SK-N-SH treated with all-trans-retinoic acid at 6 μM for 48 hours (cell line): ENCODE measurements at regions not wholly inside any gene's neighbourhood (a gene's known extent, or its start where the extent isn't known, plus 50 kb on each side); places are given as distances from the start of the nearest gene placed in this dataset.

Source experiments
- ATAC-seq: fragments of 200-7000 bp; cut with Tn5 transposase; 3 replicates; pipeline ENCODE4 v1.9.1; 2020; ENCODE audit warnings: mild to moderate bottlenecking, moderate library complexity
- ARNTL ChIP-seq: fragments of 450-650 bp; formaldehyde crosslinking; IDR thresholded peaks from 2 replicates; pipeline ENCODE4 v1.5.0; 2020; ENCODE audit warnings: low read depth, mild to moderate bottlenecking, moderate library complexity, borderline replicate concordance
- BACH2 ChIP-seq: fragments of 250-450 bp; sonication (Bioruptor Pico); IDR thresholded peaks from 2 replicates; pipeline ENCODE4 v1.9.0; 2021; ENCODE audit warnings: mild to moderate bottlenecking, borderline replicate concordance
- CREB5 ChIP-seq: fragments of 250-450 bp; sonication (Bioruptor Pico); IDR thresholded peaks from 2 replicates; pipeline ENCODE4 v1.5.1; 2020; ENCODE audit warnings: low read depth, mild to moderate bottlenecking, moderate library complexity
- CSDC2 ChIP-seq: fragments of 250-450 bp; sonication (Bioruptor Pico); IDR thresholded peaks from 2 replicates; pipeline ENCODE4 v1.5.0; 2020; ENCODE audit warnings: mild to moderate bottlenecking, moderate library complexity
- CSRNP3 ChIP-seq: fragments of 250-450 bp; sonication (Bioruptor Pico); IDR thresholded peaks from 2 replicates; pipeline ENCODE4 v1.5.1; 2021; ENCODE audit warnings: mild to moderate bottlenecking, moderate library complexity
- ESRRG ChIP-seq: fragments of 250-450 bp; sonication (Bioruptor Pico); IDR thresholded peaks from 2 replicates; pipeline ENCODE4 v1.6.1; 2021; ENCODE audit warnings: mild to moderate bottlenecking
- ISL1 ChIP-seq: fragments of 250-450 bp; sonication (Bioruptor Pico); IDR thresholded peaks from 2 replicates; pipeline ENCODE4 v2.1.2; 2022; ENCODE audit warnings: mild to moderate bottlenecking, moderate library complexity
- OSR1 ChIP-seq: fragments of 250-450 bp; sonication (Bioruptor Pico); IDR thresholded peaks from 2 replicates; pipeline ENCODE4 v1.8.0; 2022; ENCODE audit warnings: moderate library complexity, mild to moderate bottlenecking, inconsistent platforms
- PATZ1 ChIP-seq: fragments of 250-450 bp; sonication (Bioruptor Pico); IDR thresholded peaks from 2 replicates; pipeline ENCODE4 v1.8.0; 2020; ENCODE audit warnings: mild to moderate bottlenecking, moderate library complexity, borderline replicate concordance
- POU6F1 ChIP-seq: fragments of 250-450 bp; sonication (Bioruptor Pico); IDR thresholded peaks from 2 replicates; pipeline ENCODE4 v1.8.0; 2021; ENCODE audit warnings: low read depth, mild to moderate bottlenecking, moderate library complexity, borderline replicate concordance
- PPARA ChIP-seq: fragments of 250-450 bp; sonication (Bioruptor Pico); IDR thresholded peaks from 2 replicates; pipeline ENCODE4 v1.5.0; 2020; ENCODE audit warnings: mild to moderate bottlenecking, borderline replicate concordance
- RARB ChIP-seq: fragments of 250-450 bp; sonication (Bioruptor Pico); IDR thresholded peaks from 2 replicates; pipeline ENCODE4 v1.8.0; 2021; ENCODE audit warnings: mild to moderate bottlenecking, moderate library complexity
- SNAI2 ChIP-seq: fragments of 250-450 bp; sonication (Bioruptor Pico); IDR thresholded peaks from 2 replicates; pipeline ENCODE4 v1.5.0; 2020; ENCODE audit warnings: mild to moderate bottlenecking, moderate library complexity
- TCF4 ChIP-seq: fragments of 250-450 bp; sonication (Bioruptor Pico); IDR thresholded peaks from 2 replicates; pipeline ENCODE4 v1.8.0; 2021; ENCODE audit warnings: mild to moderate bottlenecking, moderate library complexity, borderline replicate concordance
- TOX ChIP-seq: fragments of 250-450 bp; sonication (Bioruptor Pico); IDR thresholded peaks from 2 replicates; pipeline ENCODE4 v1.8.0; 2021; ENCODE audit warnings: mild to moderate bottlenecking, moderate library complexity, borderline replicate concordance
- TSHZ2 ChIP-seq: fragments of 250-450 bp; sonication (Bioruptor Pico); IDR thresholded peaks from 2 replicates; pipeline ENCODE4 v1.5.0; 2020; ENCODE audit warnings: mild to moderate bottlenecking, moderate library complexity
- ZFP3 ChIP-seq: fragments of 250-450 bp; sonication (Bioruptor Pico); IDR thresholded peaks from 2 replicates; pipeline ENCODE4 v1.5.0; 2020; ENCODE audit warnings: mild to moderate bottlenecking, moderate library complexity
- ZFP30 ChIP-seq: fragments of 450-650 bp; formaldehyde crosslinking; IDR thresholded peaks from 2 replicates; pipeline ENCODE4 v1.5.0; 2022; ENCODE audit warnings: mild to moderate bottlenecking, moderate library complexity
- ZNF565 ChIP-seq: fragments of 450-650 bp; formaldehyde crosslinking; conservative IDR thresholded peaks from 2 replicates; pipeline ENCODE4 v1.5.0; 2020; ENCODE audit warnings: low read depth, mild to moderate bottlenecking, moderate library complexity
- ZNF70 ChIP-seq: fragments of 450-650 bp; formaldehyde crosslinking; IDR thresholded peaks from 2 replicates; pipeline ENCODE4 v1.5.0; 2020; ENCODE audit warnings: mild to moderate bottlenecking, moderate library complexity
- ZNF8 ChIP-seq: fragments of 450-650 bp; formaldehyde crosslinking; IDR thresholded peaks from 2 replicates; pipeline ENCODE4 v1.5.0; 2020; ENCODE audit warnings: mild to moderate bottlenecking, moderate library complexity

- no peak for TF ChIP-seq ZNF8
- TF ChIP-seq POU6F1 (CRISPR knock-in tag) = no peak
- TF ChIP-seq TCF4 (CRISPR knock-in tag) = no peak
- TF ChIP-seq SNAI2 (CRISPR knock-in tag) = no peak
- no peak for TF ChIP-seq PATZ1 (CRISPR knock-in tag)
- TF ChIP-seq ESRRG (CRISPR knock-in tag) = no peak
- TF ChIP-seq ZNF565 = no peak
- no peak for TF ChIP-seq ZFP30 (CRISPR knock-in tag)
- no peak for TF ChIP-seq OSR1 (CRISPR knock-in tag)
- no peak for TF ChIP-seq BACH2 (CRISPR knock-in tag)
- no peak for TF ChIP-seq ZFP3 (CRISPR knock-in tag)
- TF ChIP-seq CSDC2 (CRISPR knock-in tag) = no peak
- no peak for TF ChIP-seq ISL1 (CRISPR knock-in tag)
- TF ChIP-seq PPARA (CRISPR knock-in tag) = no peak
- no peak for TF ChIP-seq ARNTL (CRISPR knock-in tag)
- TF ChIP-seq RARB = no peak
- TF ChIP-seq TSHZ2 (CRISPR knock-in tag) = no peak
- no peak for TF ChIP-seq CSRNP3 (CRISPR knock-in tag)
- TF ChIP-seq CREB5 (CRISPR knock-in tag) = no peak
- TF ChIP-seq ZNF70 = no peak
- no peak for ATAC-seq
These were observed 154.1 kb downstream of the SOCS6 start for GRCh38 chr18:70442933-70443332.

- no peak for ATAC-seq
These were observed 144.1 kb downstream of the SOCS6 start for GRCh38 chr18:70432804-70433400.

More at GRCh38 chr18:70432804-70433400, 144.1 kb downstream of the SOCS6 start:
- TF ChIP-seq CSDC2 (CRISPR knock-in tag) (no peak), TOX (no peak), ESRRG (CRISPR knock-in tag) (no peak), ARNTL (CRISPR knock-in tag) (no peak), TCF4 (CRISPR knock-in tag) (no peak), ZNF70 (no peak), TSHZ2 (CRISPR knock-in tag) (no peak), CREB5 (CRISPR knock-in tag) (no peak), PPARA (CRISPR knock-in tag) (no peak), BACH2 (CRISPR knock-in tag) (no peak), PATZ1 (CRISPR knock-in tag) (no peak)
